ENCODE measurements at regions not wholly inside any gene's neighbourhood (a gene's known extent, or its start where the extent isn't known, plus 50 kb on each side); places are given as distances from the start of the nearest gene placed in this dataset.

DNA sequence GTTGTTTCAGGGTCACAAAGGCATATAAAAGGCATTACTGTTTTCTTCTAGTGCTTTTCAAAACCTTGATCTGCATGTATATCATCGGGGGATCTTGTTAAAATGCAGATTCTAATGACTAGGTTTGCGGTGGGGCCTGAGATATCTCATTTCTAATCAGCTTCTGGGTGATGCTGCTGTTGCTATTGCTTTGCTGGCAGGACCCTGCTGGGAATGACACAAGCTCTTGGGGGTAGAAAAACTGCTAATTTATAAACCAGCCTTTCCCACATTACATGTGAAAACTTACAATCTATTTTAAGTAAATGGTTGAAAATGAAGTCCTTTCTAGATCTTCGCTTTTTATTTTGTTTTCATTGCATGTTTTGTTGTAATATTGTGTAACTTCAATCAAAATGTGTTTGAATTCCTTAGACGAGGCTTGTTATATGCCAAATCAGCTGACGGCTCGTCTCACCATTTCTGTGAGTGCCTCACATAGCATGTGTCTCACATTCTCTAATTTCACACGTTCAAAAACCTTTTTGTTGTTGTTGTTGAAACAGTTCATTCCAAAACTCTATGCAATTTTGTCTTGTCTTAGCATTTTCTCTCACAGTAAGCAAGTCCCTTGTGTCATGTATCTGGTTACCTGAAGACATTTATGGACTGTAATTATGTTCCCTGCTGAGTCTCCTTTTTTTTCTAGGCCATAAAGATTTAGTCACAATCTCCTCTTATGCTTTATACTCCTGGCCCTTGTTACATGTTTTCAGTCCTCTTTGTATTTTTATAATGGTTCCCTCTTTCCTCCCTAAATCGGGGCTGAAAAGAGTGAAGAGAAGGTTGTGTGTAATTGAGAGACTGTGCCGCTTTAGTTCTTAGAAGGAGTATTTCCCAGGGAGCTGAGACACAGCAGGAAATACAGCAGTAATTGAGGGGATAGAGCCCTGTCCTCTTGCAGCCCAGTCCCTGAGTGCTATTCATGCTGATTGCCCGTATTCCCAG, 521.0 kb upstream of the SEMA6A start:
- DNase-seq (ENCODE audit: low spot score): no peak

DNA sequence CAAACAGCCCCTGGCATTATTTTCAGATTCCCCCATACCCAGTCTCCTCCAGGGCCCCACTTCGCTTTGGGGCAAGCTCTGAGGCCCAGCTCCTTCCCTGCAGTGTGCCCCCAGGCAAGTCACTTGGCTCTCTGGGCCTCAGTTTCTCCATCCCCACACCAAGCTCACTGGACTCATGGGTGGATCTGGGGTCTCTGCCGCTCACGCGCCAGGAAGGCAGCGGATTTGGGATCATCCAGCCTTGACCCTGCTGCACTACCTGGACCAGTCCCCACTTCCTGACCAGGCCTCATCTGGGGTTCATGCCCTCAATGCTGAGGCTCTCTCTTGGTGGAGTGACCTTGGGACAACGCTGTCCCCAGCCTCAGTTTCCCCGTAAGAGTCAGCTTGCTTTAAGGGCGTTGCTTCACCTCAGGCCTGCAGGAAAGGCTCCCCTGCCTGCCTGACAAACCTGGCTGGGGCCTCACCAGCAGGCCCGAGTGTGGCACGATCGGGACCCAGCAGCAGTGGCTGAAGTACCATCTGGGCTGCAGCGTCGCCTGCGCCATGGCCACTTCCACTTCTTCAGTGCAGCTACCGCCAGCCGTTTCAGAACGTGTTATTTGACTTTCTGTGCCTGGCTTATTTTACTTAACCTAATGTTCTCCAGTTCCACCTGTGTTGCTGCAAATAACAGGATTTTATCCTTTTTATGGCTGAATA, 519.6 kb upstream of the SEMA6A start:
- DNase-seq (ENCODE audit: low spot score): no peak

DNA sequence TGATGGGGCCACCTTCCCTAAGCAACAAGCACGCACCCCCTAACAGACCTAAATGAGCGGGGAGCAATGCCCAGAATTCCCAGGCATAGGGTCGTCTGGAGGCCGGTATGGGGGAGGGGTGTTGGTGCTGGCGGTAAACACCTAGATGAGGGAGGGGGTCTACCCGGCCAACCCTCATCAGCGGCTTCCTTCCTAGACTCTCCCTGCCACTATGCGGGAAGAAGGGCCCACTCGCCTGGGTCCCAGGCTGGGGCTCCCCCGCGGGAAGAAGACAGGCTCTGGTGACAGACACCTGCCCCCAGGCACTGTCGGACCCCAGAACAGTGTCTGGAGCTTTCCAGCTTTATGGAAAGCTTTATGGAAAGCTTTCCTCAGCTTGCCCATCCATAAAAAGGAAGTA, 519.0 kb upstream of the SEMA6A start:
- no peak for DNase-seq (ENCODE audit: low spot score)

DNA sequence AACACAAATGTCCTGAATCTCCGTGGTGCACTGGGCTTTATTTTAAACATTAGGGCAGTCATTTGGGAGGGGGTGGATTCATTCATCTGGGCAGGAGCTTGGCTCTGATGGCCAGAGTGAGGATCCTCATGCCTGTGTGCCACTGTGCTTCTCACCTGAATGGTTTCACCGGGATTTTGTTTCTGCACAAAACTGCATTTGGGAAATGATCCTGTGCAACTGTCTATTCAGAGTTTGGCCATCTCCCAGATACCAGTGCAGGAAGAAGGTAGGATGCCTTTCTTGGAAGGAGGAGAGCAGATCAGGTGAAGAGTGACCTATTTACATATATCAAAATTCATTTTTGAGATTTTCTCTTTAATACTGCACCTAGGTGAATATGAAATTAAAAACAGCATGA, 514.4 kb upstream of the SEMA6A start:
- no peak for DNase-seq (ENCODE audit: low spot score)

DNA sequence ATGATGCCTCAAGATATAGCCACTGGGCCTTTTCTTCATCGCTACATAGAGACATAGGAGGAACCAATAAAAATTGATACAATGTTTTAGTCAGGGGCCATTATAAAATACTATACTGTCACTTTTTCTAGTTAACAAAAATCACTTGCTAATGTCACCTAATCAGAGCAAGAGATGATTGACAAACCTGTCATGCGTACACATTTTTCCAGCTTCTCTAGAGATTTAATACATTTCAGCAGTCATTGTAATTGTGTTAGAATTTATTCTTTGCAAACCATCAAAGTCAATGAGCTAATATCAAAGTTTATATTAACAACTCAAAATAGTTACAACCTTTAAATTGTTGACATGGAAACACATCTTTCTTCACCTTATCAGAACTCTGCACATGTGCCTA, 513.6 kb upstream of the SEMA6A start:
- no peak for DNase-seq (ENCODE audit: low spot score)

DNA sequence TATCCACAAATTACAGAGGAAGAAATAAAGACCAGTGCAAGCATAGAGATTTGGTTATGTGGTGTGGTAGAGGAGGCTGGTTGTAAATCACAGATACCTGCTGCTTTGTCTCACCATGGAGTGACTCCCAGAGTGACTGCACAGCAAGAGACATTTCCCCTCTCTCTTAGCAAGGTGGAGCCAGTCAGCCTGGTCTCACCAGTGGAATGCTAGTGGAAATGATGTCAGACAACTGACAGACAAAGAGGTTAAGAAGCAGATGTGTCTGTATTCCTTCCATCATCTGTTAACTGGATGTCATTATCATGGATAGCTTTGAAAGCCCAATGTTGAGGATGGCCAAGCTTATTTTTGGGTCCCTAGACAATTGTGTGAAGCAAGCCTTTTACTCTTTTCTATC, 509.4 kb upstream of the SEMA6A start:
- DNase-seq (ENCODE audit: low spot score): no peak

DNA sequence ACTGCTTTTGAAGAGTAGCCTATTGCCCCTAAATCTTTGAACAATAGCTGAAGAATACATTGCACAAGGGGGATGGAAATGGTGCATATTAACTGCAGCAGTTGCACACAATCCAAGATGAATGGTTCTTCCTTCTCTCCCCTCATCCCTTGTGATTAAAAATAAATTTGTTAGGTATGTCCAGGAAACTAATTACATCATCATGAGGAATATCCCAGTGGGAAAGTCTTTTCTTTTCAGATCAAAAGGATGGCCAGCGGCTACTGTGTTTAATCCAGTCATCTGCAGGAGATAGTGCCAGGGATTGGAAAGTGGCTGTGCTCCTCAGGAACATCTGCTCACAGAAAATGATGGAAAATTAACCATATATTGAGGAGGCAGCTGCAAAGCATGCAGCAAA, 508.4 kb upstream of the SEMA6A start:
- DNase-seq (ENCODE audit: low spot score): no peak

DNA sequence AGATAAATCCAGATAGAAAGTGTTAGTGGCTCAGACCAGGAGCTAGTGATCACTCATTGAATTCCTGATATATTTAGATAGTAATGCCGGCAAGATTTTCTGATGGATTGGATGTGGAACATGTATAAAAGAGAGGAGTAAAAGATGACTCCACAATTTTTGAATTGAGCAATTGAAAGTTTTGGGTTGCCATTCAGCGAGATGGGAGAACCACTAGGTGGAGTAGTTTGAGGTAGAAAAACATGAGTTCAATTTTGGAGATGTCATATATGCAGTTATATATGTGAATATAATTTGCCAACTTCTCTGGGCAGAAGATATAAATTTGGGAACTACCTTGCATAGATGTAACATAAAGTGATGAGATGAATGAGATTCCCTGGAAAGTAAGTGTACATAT, 502.5 kb upstream of the SEMA6A start:
- DNase-seq (ENCODE audit: low spot score): no peak

DNA sequence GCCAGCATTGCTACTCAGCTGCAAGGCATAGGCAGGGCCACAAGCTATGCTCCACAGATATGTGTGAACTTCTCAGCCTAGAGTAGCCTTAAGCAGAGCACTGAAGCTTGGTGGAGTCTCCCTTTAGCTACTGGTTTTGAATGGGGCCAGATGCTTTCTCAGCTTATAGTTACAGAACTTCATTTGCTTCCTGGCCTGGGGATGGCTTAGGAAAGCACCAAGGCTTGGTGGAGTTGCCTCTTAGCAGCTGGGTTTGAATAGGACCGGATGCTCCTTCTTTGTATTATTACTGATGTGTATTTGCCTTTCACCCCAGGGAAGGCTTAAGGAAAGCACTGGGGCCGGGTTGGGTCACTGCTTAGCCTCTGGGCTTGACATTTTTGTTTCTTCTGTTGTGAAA, 497.8 kb upstream of the SEMA6A start:
- no peak for DNase-seq (ENCODE audit: low spot score)

DNA sequence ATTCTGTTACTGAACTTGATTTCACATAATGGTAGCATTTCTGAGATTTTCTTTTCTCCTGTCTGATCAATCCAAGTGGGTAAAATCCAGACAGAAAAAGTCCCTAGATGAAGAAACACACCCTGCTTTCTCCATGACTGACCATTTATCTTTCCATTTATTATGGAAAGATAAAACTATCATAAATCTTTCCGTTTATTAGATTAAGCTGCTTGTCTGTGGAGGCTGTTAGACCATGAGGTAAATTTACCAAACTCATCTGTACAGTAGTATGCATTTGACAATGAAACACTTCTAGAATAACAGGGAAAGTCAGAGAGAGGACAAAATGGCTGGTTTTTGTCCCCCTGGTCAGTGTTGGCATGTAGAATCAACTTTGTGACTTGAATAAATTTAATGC, 491.2 kb upstream of the SEMA6A start:
- DNase-seq (ENCODE audit: low spot score): no peak

DNA sequence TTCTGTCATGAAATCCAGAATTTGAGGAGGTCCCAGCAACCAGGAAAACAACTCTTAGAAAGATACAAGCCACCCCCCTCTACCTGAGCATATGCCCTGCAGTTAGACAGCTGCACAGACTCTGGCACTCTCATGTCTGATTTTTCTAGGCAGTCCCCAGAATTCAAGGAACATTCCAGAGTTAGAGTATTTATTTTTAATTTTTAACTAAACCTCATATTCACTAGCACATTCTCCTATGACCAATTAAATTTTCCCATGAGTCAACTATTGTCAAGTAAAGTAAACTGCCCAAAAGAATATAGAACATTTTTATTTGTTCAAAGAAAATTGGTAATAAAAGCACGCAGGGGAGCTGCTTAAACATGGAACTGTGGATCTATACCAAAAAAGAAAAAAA, 490.5 kb upstream of the SEMA6A start:
- no peak for DNase-seq (ENCODE audit: low spot score)

DNA sequence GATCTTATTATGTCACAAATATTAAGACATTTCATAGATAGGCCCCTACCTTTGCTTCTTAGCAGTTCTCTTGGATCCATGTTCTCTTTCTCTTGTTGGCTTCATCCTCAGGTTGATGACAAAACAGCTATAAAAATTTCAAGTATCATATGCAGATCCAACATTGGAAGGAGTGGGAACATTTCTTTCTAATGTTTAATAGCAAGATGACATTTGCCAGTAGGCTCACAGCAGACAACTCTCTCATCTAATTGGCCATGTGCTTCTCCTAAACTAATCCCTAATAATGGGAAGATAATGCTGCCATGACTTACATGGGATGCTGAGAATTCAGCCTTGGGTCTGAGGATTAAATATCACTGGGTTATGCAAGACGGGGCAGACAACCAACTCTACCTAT, 485.5 kb upstream of the SEMA6A start:
- no peak for DNase-seq (ENCODE audit: low spot score)

DNA sequence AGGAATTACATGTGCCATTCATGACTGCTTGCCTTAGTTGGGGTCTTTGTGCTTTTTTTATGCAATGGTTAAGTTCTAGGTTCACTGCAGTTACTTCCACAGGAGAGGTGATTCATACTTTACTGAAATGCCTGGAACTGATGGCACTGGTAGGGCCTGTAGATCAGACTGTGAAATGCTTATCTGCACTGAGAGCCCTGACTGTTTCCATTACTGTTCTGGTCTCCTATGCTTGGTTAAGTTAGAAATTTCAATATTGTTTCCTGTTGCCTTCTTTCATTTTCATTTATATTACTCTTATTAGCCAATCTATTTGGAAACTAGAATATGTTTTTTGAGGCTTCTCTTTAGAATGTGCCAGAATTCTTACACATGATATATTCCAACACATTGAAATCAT, 484.1 kb upstream of the SEMA6A start:
- DNase-seq (ENCODE audit: low spot score): no peak

DNA sequence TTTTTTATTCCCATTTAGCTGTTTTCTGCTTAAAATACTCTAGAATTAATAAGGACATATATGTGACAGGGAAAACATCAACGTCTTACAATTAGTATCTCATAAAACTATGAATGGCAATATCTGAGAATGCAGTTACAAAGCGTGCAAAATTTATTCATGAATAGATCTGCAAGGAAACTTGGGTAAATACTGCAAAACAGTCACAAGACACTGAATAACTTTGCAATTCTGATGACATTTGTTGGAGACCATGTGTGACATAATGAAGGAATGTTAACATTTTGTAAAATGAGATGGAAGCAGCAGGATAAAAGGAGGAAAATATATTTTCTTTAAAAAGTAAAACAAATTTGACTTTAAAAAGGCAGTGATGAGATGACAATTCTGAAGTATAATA, 480.9 kb upstream of the SEMA6A start:
- DNase-seq (ENCODE audit: low spot score): no peak

DNA sequence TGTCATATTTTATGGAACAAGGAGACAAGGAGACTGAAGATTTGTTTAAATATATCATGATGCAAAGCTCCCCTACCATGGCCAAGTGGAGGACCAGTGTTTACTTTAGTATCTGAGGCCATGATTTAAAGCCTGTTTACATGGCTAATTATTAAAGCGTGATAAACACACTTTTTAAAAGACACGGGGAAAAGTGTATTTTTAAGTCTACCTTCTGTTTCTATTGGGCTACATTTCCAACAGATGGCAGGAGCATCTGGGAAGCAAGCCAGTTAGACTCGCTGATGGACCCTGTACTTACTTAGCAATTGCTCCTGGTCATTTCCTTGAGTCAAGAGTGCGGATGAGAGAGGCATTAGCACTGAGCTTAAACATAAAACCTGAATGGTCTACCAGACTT, 480.3 kb upstream of the SEMA6A start:
- peak; percentile 6 for DNase-seq (ENCODE audit: low spot score)

DNA sequence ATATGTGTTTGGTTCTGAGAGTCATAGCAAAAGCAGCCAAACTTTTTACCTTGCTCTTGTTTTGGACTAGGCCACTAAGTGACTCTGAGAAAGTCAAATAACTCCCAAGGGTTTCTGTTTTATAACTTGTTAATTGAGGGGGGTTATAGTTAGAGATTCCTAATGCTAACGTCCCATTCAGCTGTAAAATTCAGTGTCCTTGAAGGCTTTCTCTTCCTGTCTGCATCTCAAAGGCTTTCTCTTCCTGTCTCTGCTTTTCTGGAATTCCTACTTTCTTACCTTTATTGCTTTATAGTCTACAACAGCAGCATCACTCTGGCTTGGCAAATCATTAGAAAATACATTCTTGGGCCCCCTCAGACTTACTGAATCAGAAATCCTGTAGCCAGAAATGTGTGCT, 479.5 kb upstream of the SEMA6A start:
- no peak for DNase-seq (ENCODE audit: low spot score)

DNA sequence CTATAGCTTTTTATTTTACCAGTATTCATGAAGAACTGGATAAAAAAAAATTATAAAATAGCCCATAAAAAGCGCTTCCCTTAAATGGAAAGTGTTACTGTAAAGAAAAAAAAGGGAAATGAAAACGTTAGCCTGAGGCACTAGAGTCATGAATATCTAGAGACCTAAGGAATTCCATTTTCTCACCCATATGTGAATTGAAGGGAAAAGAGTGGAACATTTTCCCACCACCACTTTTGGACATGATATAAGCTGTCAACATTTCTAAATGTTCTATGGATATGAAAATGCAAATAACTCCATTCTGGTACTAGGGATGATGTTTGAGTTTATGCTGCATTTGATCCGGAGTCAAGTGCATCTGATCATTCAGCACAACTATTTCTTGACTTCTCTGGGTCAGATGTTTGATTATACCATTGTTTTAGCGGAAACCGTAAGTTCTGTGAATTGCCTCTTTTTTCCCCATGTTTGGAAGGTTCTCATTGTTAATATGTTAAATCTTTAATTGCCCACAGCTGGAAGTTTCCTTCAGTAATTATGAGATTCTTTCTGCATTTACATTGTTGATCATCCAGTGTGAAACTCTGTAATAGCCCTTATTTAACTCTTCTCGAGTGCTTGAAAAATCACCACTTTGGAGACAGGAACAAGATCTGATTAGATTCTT, 467.4 kb upstream of the SEMA6A start:
- DNase-seq (ENCODE audit: low spot score): no peak

DNA sequence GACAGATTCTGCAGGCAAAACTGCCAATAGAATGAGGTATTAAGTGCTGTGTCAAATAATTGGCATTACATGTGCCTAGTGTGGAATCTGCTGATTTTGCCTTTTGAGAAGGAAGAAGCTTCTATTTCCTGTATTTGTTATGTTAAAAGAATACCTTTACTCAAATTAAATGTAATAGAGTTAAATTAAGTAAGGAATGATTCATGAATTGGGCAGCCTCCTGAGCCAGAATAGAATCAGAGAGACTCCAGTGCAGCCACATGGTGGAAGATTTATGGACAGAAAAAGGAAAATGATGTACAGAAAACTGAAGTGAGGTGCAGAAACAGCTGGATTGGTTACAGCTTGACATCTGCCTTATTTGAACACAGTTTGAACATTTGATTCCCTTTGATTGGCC, 464.4 kb upstream of the SEMA6A start:
- no peak for DNase-seq (ENCODE audit: low spot score)

DNA sequence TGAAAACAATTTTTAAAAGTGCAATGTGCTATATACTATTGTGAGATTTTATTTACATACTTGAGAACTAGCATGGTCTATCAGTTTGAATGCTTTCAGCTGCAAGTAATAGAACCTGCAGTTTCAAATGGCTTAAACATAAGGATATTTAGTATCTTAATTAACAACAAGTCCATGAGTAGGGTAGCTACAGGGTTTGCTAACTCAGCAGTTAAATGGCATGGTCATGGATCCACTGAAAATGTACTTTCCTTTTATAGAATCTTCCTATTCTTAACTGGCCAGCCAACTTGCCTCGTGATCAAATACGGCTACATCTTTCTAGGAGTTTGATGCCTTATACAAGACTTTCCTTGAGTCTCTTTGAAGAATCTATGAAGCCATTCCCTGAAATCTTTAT, 452.8 kb upstream of the SEMA6A start:
- DNase-seq (ENCODE audit: low spot score): no peak

DNA sequence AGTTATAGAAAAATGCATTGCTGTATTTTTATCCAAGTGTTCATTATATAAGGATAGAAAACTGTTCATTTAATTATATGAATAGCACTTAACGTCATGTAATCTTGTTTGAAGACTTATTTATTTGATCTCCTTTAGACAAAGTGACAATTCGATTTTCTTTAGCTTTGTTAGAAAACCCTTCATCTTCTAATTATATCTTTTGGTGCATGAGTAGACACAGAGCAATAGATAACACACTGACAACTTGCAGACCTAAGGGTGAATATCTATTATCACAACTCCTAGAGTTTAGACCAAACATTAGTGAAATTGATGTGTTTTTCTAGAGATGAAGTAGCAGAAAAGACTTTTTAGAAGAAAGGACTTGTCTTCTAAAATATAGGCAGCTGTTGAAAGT, 446.4 kb upstream of the SEMA6A start:
- DNase-seq (ENCODE audit: low spot score): no peak

DNA sequence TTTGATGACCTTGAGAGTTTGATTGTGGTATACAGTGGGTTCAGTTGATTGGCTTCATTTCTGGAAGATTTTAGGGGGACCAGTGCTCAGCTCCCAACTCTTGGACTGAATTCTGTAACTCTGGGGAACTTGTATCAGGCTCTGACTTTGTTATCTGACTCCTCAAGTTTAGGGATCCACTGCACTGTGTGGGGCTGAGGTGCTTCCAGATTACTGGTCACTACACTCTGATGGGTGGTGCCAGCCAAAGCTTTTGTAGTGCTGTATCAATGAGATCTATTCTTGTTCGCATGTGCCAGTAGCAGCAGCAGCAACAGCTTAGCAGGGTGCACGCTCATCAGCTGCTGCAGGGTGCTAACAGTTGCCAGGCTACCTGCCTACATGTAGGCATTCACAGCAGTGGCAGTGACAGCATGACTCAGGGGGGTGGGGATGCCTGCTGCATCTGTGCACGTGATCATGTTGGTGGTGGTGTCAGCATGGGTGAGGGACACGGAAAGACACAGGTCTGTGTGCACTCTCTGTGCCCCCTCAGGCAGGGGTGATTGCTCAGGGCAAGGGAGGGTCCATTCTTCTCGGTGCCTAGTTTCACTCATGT, 438.8 kb upstream of the SEMA6A start:
- DNase-seq (ENCODE audit: low spot score): no peak

DNA sequence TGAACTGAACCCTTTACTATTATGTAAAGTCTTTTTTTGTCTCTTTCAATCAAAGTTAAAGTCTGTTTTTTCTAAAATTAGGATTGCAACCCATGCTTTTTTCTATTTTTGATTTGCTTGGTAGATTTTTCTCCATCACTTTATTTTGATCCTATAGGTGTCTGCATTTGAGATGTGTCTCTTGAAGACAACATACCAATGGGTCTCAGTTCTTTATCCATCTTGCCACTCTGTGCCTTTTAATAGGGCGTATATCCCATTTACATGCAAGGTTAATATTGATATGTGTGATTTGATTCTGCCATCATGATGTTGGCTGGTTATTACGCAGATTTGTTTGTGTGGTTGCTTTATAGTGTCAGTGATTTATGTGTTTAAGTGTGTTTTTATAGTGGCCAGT, 436.0 kb upstream of the SEMA6A start:
- DNase-seq (ENCODE audit: low spot score): no peak

Measured in umbilical cord (tissue), 1 donor.